WTC11 (cell line): ENCODE measurements at regions not wholly inside any gene's neighbourhood (a gene's known extent, or its start where the extent isn't known, plus 50 kb on each side); places are given as distances from the start of the nearest gene placed in this dataset.

ENCODE experiments used
- CBFB ChIP-seq: sonication (generic); formaldehyde crosslinking; IDR thresholded peaks from 2 replicates; pipeline ENCODE4 v1.8.1; 2022; ENCODE audit warnings: mild to moderate bottlenecking, low read depth, missing genetic modification reagents
- NR3C1 ChIP-seq: sonication (generic); formaldehyde crosslinking; conservative IDR thresholded peaks from 2 replicates; pipeline ENCODE4 v1.8.1; 2023; ENCODE audit warnings: low read depth, mild to moderate bottlenecking, missing genetic modification reagents
- TF ChIP-seq, protein P1 (sequence below): sonication (generic); formaldehyde crosslinking; IDR thresholded peaks from 2 replicates; pipeline ENCODE4 v1.8.0; 2022; ENCODE audit warnings: mild to moderate bottlenecking, missing genetic modification reagents
- TF ChIP-seq, protein P2 (sequence below): fragments of 200-600 bp; IDR thresholded peaks from 2 replicates; pipeline ENCODE4 v1.8.0; 2022; ENCODE audit warnings: antibody characterized with exemption
- TF ChIP-seq, protein P3 (sequence below): sonication (generic); formaldehyde crosslinking; IDR thresholded peaks from 2 replicates; pipeline ENCODE4 v1.8.1; 2022; ENCODE audit warnings: low read depth, missing genetic modification reagents, borderline replicate concordance

DNA sequence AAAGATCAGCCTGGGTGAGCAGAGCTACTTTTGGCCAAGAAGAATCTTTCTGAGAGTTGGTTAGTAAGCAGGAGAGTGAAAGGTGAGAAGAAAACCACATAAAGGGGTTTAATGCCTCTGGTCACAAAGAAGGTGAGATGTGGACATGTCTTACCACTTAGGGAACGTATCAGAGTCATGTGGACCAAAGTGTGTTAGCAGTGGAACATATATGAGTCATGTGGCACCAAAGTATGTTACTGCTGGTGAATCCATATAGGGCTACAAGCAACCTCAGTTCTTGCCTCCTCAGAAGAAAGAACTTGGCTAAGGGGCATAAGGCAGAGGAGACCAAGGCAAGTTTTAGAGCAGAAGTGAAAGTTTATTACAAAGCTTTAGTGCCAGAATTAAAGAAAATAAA lies 411.6 kb upstream of the NEGR1 start:
- TF ChIP-seq, protein P1, sequence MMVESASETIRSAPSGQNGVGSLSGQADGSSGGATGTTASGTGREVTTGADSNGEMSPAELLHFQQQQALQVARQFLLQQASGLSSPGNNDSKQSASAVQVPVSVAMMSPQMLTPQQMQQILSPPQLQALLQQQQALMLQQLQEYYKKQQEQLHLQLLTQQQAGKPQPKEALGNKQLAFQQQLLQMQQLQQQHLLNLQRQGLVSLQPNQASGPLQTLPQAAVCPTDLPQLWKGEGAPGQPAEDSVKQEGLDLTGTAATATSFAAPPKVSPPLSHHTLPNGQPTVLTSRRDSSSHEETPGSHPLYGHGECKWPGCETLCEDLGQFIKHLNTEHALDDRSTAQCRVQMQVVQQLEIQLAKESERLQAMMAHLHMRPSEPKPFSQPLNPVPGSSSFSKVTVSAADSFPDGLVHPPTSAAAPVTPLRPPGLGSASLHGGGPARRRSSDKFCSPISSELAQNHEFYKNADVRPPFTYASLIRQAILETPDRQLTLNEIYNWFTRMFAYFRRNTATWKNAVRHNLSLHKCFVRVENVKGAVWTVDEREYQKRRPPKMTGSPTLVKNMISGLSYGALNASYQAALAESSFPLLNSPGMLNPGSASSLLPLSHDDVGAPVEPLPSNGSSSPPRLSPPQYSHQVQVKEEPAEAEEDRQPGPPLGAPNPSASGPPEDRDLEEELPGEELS (CRISPR knock-in tag), result no peak
- TF ChIP-seq, protein P2, sequence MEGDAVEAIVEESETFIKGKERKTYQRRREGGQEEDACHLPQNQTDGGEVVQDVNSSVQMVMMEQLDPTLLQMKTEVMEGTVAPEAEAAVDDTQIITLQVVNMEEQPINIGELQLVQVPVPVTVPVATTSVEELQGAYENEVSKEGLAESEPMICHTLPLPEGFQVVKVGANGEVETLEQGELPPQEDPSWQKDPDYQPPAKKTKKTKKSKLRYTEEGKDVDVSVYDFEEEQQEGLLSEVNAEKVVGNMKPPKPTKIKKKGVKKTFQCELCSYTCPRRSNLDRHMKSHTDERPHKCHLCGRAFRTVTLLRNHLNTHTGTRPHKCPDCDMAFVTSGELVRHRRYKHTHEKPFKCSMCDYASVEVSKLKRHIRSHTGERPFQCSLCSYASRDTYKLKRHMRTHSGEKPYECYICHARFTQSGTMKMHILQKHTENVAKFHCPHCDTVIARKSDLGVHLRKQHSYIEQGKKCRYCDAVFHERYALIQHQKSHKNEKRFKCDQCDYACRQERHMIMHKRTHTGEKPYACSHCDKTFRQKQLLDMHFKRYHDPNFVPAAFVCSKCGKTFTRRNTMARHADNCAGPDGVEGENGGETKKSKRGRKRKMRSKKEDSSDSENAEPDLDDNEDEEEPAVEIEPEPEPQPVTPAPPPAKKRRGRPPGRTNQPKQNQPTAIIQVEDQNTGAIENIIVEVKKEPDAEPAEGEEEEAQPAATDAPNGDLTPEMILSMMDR, result no peak
- TF ChIP-seq CBFB (CRISPR knock-in tag), result no peak
- TF ChIP-seq, protein P3, sequence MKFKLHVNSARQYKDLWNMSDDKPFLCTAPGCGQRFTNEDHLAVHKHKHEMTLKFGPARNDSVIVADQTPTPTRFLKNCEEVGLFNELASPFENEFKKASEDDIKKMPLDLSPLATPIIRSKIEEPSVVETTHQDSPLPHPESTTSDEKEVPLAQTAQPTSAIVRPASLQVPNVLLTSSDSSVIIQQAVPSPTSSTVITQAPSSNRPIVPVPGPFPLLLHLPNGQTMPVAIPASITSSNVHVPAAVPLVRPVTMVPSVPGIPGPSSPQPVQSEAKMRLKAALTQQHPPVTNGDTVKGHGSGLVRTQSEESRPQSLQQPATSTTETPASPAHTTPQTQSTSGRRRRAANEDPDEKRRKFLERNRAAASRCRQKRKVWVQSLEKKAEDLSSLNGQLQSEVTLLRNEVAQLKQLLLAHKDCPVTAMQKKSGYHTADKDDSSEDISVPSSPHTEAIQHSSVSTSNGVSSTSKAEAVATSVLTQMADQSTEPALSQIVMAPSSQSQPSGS (CRISPR knock-in tag), result no peak
- TF ChIP-seq NR3C1 (CRISPR knock-in tag), result no peak
